Stimulated activated CD4-positive, alpha-beta T cell treated with anti-CD3 and anti-CD28 coated beads, Interleukin-15, amount 100 ng/mL, for 24 hours (primary cell): ENCODE measurements at regions not wholly inside any gene's neighbourhood (a gene's known extent, or its start where the extent isn't known, plus 50 kb on each side); places are given as distances from the start of the nearest gene placed in this dataset.
A peak's percentile ranks its signal among the peaks of the same experiment; 100 is the strongest.

ENCODE experiments used
- DNase-seq: peaks from one replicate; pipeline ENCODE4 v3.0.0-alpha.2; 2020

- no peak for DNase-seq
Measured at GRCh38 chr5:61653807-61654580, 321.9 kb downstream of the ZSWIM6 start.

DNA sequence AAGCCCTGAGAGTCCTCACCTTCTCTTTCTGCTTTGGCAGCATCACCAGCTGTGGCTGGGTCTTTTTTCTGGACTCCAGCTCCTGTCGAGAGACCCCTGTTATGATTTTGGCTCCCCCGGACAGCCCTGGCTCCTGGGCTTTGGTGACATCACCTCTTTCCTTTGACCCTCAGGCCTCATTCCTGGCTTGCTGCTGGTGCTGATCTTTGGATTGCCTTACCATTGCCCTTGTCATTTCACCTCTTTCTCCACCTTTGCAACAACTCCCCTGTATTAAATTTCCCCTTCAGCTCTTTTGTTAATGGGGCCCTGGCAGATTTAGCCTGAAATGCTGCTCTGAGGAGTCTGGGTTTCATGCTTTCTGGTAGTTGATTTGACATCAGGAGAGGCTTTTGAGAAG, 322.8 kb downstream of the ZSWIM6 start:
- DNase-seq = no peak

DNA sequence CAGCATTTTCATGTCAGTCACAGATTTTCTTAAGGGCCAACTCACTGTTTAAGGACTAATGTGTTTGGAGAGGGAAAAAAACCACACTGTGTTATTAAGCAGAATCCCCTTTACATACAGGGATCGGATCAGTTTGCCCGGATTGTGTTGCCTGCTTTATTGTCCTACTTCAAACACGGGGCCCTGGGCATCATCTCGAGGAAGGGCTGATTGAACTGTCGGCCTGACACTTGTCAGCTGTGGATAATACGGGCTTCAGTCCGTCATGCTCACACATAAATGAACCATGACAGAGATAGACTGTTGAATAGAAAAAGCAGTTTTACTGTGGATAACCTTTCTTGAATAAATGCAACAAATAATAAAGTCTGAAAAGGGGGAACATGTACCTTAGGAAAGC, 325.0 kb downstream of the ZSWIM6 start:
- DNase-seq = no peak

- no peak for DNase-seq
Measured at GRCh38 chr5:61657686-61658085, 325.6 kb downstream of the ZSWIM6 start.

DNA sequence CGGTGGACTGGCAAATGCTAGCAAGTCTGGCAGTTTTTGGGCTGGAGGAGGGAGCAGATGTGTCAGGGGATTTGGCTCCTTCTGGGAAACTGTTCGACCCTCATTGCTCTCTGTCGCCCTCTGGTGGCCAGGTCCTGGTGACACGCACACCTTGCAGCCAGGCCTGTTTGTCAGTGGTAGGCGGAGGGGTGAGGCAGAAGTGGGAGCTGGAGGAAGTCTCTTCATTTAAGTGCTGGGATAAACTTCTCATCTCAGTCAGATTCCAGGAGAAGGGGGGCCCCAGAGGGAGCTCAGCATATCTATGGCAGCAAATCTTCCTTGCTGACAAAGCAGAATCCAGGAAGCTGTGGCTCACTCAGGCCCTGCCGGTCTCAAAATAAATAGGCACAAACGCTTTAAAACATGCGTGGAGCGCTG, 326.5 kb downstream of the ZSWIM6 start:
- peak; percentile 89 for DNase-seq

GRCh38 chr5:61659221-61659696, 327.2 kb downstream of the ZSWIM6 start:
- no peak for DNase-seq

DNA sequence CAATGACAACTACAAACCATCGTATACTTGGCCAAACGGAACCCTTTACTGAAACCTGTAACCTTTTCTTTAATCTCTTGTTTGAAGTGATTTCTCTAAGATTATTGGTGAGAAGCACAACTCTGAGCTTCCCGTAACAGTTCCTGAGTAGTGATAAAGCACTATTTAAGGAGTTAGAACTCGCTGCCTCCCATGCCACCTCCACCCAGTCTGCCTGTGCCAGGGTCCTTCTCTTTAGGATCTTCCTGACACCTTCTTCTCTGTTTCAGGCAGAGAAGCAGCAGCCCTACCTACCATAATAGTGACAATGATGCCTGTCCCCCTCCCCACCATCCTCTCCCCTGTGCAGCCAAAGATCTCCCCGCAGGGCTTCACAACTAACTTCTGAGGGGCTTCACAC, 330.6 kb downstream of the ZSWIM6 start:
- DNase-seq = no peak

DNA sequence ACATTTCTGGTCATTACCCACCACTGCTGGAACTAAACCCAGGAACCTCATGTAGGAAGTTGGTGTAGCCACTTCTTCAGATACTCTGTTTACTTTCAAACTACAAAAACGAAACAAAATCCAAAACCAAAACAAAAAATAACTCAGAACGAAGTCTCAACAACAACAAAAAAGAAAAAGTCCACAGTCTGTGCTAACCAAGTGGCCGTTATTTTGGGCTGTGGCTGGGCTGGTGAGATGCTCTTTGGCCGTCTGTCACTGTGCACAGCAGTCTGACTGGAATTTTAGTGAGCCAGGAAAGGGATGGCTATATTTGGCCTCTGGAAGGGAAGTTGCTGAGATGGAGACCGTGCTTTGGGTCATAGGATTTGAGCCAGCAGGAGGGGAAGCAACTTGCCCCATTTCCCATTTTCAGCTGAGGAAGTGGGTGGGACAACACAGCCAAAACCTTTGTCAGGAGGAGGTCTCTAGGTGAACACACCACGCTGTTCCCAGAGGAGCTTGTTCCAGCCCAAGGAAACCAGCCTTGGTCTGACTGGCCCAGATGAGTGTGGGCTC, 334.1 kb downstream of the ZSWIM6 start:
- DNase-seq = no peak

DNA sequence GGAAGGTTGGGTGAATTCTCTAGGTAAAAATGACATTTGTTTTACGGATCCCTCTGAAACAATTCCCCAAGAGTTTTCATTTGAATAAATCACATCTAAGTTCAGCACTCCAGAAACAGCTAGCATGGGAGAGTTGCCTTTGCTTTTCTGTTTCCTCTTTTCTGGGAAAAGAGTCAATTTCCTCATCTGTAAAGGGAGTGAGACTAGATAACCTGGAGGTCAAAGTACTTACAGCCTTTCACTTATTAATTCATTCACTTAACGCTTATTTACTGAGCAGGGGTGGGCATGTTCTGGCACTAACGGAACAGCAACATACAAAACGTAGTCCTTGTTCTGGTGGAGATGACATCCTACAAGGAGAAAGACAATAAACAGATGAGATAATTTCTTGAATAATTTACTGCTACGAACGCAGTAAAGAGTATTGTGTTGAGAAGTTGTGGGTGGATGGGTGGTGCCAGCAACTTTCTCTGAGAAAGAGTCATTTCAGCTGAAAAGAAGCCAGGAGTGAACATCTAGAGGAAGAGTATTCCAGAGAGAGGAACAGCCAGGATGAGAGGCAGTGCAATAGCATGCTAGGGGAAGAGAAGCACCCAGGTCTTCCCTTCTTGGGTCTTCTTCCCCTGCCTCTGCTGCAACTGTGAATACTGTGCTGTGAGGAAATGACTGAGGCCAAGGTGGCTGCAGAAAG, 335.6 kb downstream of the ZSWIM6 start:
- DNase-seq = no peak

- DNase-seq = no peak
Measured at GRCh38 chr5:61669531-61669930, 337.5 kb downstream of the ZSWIM6 start.

DNA sequence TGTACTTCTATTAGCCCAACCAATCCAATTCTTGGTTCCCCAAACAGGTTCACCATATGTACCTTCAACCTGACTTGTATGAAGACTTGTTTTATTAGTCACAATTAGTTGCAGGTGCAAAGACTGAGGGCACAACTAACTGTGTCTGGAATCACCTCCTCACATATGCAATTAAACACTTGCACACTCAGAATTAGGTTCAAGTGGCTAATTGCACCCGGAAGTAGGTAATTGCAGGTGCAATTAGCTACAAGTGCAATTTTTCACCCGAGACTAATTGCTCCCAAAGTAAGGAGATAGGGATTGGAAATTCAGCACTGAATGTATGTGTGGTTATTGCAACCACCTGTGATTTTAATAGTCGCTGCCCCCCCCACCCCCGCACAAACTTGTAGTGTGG, 338.9 kb downstream of the ZSWIM6 start:
- DNase-seq = no peak

DNA sequence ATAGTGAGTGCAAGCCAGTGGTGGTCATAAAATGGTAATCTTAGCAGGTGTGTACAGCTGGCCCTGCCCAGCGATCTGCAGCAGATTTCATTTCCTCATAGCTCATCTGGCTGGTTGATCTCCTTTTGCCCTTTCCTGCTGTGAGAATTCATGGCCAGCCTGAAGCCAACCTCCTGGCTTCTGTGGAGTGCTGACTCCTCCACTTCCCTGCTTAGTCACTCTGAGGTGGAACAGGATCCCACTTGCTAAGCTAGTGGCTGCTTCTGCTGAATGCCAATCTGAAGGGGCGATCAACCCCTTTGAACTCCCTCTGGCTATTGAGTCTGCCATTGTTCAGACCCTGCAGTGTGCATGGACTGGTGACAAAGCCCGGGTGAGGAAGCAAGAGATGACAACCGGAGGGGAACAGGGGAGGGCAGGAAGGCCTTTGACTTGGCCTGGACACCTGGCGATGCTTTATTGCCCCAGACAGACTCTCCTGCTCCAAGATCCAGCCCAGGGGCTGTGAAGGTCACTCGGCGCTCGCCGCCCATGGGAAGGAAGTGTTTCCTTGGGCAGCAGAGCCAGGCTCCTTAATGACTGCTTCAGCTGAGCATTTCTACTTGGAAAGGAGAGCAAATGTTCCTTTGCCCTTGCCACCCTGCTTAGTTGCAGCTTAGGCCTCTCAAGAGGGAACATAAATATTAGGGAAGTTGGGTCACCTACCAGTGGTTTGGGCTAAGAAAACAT, 341.1 kb downstream of the ZSWIM6 start:
- no peak for DNase-seq

DNA sequence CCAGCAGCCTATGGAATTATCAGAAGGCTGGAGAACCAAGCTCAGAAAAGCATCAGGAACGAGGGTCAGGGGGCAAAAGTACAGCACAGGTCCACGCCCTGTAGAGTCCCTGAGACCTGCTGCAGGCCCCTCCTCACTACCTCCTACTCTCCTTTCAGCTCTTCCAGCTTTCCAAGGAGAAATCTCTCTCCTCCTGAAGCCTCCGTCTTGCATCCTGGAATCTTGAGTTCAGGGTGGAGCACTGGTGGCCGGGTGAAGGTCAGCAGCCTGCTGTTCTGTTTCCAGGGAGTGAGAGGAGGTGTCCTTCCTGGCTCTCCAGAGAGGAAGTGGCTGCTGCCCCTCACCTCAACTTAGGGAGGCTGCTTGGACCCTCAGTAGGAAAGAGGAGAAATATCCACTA, 342.3 kb downstream of the ZSWIM6 start:
- DNase-seq = no peak

GRCh38 chr5:61675015-61675692, 343.1 kb downstream of the ZSWIM6 start:
- no peak for DNase-seq

- no peak for DNase-seq
Measured at GRCh38 chr5:61677220-61677619, 345.2 kb downstream of the ZSWIM6 start.

DNA sequence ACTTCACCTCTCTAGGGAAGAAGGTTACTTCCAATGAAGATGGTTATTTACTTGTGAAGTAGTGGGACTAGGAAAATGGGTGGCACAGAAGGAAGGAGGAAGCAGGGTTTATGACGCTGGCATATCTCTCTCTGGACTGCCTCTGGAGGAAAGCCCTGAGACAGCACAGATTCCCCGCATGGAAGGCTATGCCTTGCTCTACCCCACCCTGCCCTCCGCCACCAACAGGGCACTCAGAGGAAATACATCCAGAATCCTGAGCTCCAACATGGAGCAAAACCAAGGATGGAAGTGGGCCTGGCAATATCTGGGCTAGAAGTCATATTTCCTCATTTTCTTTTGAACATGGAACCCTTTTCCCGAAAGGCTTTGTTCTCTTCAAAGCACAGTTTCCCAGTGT, 346.9 kb downstream of the ZSWIM6 start:
- DNase-seq = no peak

GRCh38 chr5:61679562-61679961, 347.5 kb downstream of the ZSWIM6 start:
- no peak for DNase-seq

DNA sequence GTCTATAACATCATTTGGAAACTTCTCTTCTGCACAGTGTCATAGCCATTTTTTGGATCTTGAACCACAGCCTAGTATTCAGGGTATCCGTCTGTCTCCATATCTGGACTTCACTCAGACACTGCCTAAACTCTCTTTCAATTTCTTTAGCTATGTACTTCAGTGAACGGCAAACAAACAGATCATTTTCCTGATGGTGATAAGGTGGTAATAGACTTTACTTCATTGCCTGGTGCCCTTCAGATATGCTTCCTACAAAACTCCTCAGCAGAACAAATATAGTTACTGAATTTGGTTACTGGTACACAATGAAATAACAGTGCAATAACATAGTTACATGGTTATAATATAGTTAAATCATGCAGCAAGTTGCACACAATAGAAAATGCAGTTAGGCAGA, 348.2 kb downstream of the ZSWIM6 start:
- DNase-seq = no peak

- no peak for DNase-seq
Measured at GRCh38 chr5:61683148-61683547, 351.1 kb downstream of the ZSWIM6 start.

DNA sequence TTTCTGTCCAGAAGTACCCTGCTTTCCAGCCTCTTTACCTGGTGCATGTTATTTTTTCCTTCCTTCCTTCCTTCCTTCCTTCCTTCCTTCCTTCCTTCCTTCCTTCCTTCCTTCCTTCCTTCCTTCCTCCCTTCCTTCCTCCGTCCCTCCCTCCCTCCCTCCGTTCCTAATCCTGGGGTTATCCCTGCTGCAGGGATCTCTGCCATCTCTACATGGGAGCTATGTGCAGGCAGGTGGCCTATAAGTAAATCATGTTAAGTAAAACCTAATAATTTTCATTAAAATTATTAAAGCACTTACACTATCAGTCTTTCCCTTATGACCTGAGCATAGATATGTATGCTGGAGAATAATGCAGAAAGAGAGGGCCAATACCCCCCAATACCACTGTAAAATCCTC, 351.9 kb downstream of the ZSWIM6 start:
- DNase-seq = no peak

- no peak for DNase-seq
Measured at GRCh38 chr5:61686491-61687257, 354.6 kb downstream of the ZSWIM6 start.

DNA sequence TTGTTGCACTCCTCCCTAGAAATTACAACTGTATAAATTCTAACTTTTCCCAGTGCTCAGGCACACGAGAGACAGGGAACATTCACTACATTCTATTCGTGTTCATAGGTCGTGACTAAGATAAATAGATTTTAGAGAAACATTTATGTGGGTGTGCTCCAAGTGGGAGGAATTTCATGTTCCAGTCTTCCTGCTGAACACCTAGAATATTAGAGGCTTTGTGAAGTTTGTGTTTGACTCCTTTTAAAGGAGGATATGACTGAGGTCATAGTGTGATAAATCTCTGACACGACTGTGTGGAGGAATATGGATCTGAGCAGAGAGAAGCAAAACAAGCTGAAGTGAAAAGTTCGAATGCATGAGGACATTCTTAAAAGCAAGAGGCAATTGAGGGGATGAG, 355.3 kb downstream of the ZSWIM6 start:
- no peak for DNase-seq
